ENCODE measurements at regions not wholly inside any gene's neighbourhood (a gene's known extent, or its start where the extent isn't known, plus 50 kb on each side); places are given as distances from the start of the nearest gene placed in this dataset.
"Not testable (repeated sequence)": the region's sequence is repeated elsewhere in the genome, so short reads cannot be mapped to it uniquely, and the experiment has no call there.

DNA sequence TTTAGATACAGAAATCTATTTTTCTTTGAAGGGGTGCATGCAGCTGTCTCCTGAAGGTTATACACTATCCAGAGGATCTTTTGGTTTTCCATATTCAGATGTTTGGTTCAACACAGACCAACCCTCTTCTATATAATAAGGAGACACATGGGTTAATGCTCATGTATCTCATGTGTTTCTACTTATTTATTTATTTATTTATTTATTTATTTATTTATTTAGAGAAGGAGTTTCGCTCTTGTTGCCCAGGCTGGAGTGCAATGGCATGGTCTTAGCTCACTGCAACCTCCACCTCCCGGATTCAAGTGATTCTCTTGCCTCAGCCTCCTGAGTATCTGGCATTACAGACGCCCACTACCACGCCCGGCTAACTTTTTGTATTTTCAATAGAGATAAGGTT is 263.2 kb upstream of the MBL2 start:
- TF ChIP-seq, protein P1, sequence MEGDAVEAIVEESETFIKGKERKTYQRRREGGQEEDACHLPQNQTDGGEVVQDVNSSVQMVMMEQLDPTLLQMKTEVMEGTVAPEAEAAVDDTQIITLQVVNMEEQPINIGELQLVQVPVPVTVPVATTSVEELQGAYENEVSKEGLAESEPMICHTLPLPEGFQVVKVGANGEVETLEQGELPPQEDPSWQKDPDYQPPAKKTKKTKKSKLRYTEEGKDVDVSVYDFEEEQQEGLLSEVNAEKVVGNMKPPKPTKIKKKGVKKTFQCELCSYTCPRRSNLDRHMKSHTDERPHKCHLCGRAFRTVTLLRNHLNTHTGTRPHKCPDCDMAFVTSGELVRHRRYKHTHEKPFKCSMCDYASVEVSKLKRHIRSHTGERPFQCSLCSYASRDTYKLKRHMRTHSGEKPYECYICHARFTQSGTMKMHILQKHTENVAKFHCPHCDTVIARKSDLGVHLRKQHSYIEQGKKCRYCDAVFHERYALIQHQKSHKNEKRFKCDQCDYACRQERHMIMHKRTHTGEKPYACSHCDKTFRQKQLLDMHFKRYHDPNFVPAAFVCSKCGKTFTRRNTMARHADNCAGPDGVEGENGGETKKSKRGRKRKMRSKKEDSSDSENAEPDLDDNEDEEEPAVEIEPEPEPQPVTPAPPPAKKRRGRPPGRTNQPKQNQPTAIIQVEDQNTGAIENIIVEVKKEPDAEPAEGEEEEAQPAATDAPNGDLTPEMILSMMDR (IDR thresholded peaks at IDR 0.05; ENCODE audit: low read length), result not testable (repeated sequence)
- TF ChIP-seq EZH2 (IDR thresholded peaks at IDR 0.05; ENCODE audit: borderline replicate concordance, low read length), result not testable (repeated sequence)

Data from OCI-LY1 (cell line).